SK-N-SH (cell line): ENCODE measurements at regions not wholly inside any gene's neighbourhood (a gene's known extent, or its start where the extent isn't known, plus 50 kb on each side); places are given as distances from the start of the nearest gene placed in this dataset.

Experiments
- CHD2 ChIP-seq: fragments of 150-350 bp; IDR thresholded peaks from 2 replicates; pipeline ENCODE4 v1.6.1; 2018; ENCODE audit warnings: low read length; ENCODE audit not compliant: partially characterized antibody
- CTCF ChIP-seq: fragments of 200-600 bp; sonication (generic); IDR thresholded peaks from 2 replicates; pipeline ENCODE4 v1.6.1; 2017; ENCODE audit warnings: antibody characterized with exemption, mild to moderate bottlenecking, moderate library complexity
- ELF1 ChIP-seq: IDR thresholded peaks from 2 replicates; pipeline ENCODE4 v1.4.0; 2012
- EZH2phosphoT487 ChIP-seq: fragments of 200-600 bp; sonication (generic); IDR thresholded peaks from 2 replicates; pipeline ENCODE4 v1.6.1; 2017; ENCODE audit warnings: low read depth, mixed run types, mild to moderate bottlenecking, antibody characterized with exemption, moderate library complexity, borderline replicate concordance
- FOXJ3 ChIP-seq: sonication (generic); formaldehyde crosslinking; IDR thresholded peaks from 2 replicates; pipeline ENCODE4 v1.5.1; 2020; ENCODE audit warnings: mild to moderate bottlenecking, missing genetic modification reagents
- MAX ChIP-seq: IDR thresholded peaks from 2 replicates; pipeline ENCODE4 v1.4.0; 2012; ENCODE audit warnings: low read depth
- NRF1 ChIP-seq: IDR thresholded peaks from 2 replicates; pipeline ENCODE4 v1.6.1; 2012; ENCODE audit warnings: low read depth, mild to moderate bottlenecking, low read length
- POLR2AphosphoS5 ChIP-seq: IDR thresholded peaks from 2 replicates; pipeline ENCODE4 v1.6.1; 2012; ENCODE audit warnings: low read depth, low read length
- RXRA ChIP-seq: IDR thresholded peaks from 2 replicates; pipeline ENCODE4 v1.4.0; 2012; ENCODE audit warnings: low read depth, mild to moderate bottlenecking, borderline replicate concordance
- TF ChIP-seq, protein P1 (sequence below): fragments of 150-350 bp; IDR thresholded peaks from 2 replicates; pipeline ENCODE4 v1.6.1; 2017; ENCODE audit warnings: antibody characterized with exemption, low read length, low read depth, borderline replicate concordance
- TF ChIP-seq, protein P2 (sequence below): IDR thresholded peaks from 2 replicates; pipeline ENCODE4 v1.6.1; 2012; ENCODE audit warnings: mild to moderate bottlenecking, low read depth, low read length, moderate library complexity

DNA sequence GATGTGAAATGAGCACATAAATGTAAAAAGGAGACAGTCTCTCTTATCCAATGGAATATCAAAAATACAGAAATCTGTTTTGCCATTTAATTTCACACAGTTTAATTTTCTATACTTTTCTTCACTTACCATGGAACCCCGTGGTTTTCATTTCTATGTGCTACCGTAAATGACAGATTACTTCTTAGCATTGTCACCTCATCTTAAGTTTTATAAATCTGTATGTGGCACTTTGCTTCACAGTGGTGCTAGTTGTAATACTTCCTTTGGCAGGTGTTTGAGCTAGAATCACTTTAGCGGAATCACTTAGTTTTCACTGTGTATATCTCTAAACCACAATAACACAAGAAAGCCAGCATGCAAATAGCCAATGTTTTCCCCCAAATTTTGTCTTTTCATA is 781.9 kb upstream of the MGAT4C start:
- TF ChIP-seq CTCF = no peak
- no peak for TF ChIP-seq NRF1
- TF ChIP-seq POLR2AphosphoS5 = no peak
- no peak for TF ChIP-seq EZH2phosphoT487
- TF ChIP-seq RXRA = no peak
- TF ChIP-seq, protein P1, sequence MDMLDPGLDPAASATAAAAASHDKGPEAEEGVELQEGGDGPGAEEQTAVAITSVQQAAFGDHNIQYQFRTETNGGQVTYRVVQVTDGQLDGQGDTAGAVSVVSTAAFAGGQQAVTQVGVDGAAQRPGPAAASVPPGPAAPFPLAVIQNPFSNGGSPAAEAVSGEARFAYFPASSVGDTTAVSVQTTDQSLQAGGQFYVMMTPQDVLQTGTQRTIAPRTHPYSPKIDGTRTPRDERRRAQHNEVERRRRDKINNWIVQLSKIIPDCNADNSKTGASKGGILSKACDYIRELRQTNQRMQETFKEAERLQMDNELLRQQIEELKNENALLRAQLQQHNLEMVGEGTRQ = no peak
- TF ChIP-seq CHD2 = no peak
- no peak for TF ChIP-seq FOXJ3 (CRISPR knock-in tag)
- TF ChIP-seq, protein P2, sequence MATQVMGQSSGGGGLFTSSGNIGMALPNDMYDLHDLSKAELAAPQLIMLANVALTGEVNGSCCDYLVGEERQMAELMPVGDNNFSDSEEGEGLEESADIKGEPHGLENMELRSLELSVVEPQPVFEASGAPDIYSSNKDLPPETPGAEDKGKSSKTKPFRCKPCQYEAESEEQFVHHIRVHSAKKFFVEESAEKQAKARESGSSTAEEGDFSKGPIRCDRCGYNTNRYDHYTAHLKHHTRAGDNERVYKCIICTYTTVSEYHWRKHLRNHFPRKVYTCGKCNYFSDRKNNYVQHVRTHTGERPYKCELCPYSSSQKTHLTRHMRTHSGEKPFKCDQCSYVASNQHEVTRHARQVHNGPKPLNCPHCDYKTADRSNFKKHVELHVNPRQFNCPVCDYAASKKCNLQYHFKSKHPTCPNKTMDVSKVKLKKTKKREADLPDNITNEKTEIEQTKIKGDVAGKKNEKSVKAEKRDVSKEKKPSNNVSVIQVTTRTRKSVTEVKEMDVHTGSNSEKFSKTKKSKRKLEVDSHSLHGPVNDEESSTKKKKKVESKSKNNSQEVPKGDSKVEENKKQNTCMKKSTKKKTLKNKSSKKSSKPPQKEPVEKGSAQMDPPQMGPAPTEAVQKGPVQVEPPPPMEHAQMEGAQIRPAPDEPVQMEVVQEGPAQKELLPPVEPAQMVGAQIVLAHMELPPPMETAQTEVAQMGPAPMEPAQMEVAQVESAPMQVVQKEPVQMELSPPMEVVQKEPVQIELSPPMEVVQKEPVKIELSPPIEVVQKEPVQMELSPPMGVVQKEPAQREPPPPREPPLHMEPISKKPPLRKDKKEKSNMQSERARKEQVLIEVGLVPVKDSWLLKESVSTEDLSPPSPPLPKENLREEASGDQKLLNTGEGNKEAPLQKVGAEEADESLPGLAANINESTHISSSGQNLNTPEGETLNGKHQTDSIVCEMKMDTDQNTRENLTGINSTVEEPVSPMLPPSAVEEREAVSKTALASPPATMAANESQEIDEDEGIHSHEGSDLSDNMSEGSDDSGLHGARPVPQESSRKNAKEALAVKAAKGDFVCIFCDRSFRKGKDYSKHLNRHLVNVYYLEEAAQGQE = no peak
- no peak for TF ChIP-seq ELF1
- TF ChIP-seq MAX = no peak
